ENCODE measurements at regions not wholly inside any gene's neighbourhood (a gene's known extent, or its start where the extent isn't known, plus 50 kb on each side); places are given as distances from the start of the nearest gene placed in this dataset.

DNA sequence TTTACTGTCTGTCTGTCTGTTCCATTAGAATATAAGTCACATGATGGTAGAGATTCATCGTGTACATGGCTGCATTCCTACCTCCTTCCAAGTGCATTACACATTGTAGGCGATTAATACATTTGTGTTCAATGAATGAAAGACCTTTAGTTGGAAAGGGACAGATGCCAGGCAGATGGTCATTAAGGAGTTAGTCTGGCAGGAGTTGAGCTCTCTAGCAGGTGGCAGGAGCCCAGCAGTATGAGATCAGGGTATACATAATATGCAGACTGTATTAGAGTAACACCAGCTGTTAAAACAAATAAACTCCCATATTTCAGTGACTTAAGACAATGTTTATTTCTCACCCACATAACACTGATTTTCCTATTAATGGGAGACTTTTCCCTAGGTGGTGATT lies 147.7 kb upstream of the LARGE1 start:
- TF ChIP-seq, protein P1, sequence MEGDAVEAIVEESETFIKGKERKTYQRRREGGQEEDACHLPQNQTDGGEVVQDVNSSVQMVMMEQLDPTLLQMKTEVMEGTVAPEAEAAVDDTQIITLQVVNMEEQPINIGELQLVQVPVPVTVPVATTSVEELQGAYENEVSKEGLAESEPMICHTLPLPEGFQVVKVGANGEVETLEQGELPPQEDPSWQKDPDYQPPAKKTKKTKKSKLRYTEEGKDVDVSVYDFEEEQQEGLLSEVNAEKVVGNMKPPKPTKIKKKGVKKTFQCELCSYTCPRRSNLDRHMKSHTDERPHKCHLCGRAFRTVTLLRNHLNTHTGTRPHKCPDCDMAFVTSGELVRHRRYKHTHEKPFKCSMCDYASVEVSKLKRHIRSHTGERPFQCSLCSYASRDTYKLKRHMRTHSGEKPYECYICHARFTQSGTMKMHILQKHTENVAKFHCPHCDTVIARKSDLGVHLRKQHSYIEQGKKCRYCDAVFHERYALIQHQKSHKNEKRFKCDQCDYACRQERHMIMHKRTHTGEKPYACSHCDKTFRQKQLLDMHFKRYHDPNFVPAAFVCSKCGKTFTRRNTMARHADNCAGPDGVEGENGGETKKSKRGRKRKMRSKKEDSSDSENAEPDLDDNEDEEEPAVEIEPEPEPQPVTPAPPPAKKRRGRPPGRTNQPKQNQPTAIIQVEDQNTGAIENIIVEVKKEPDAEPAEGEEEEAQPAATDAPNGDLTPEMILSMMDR (IDR thresholded peaks at IDR 0.05) = no peak
- no peak for TF ChIP-seq POLR2A (IDR thresholded peaks at IDR 0.05)

All from heart left ventricle (tissue), 13 donors.